HCT116 (cell line): ENCODE measurements at regions not wholly inside any gene's neighbourhood (a gene's known extent, or its start where the extent isn't known, plus 50 kb on each side); places are given as distances from the start of the nearest gene placed in this dataset.

Source experiments
- ATAC-seq: fragments of 200-7000 bp; cut with Tn5 transposase; 2 replicates; pipeline ENCODE4 v1.9.1; 2020; ENCODE audit warnings: mild to moderate bottlenecking, moderate library complexity
- BruUV-seq: library from RNA; stranded (reverse); fragments of 400-500 nt; replicated peaks from 2 replicates; lab custom pipeline; 2021; lab: Mats Ljungman, UMichigan
- CTCF ChIA-PET: fragments of 300-600 bp; sonication (Branson Sonifier 250); formaldehyde crosslinking; loops from one replicate; lab custom pipeline; 2021; ENCODE audit warnings: antibody characterized with exemption; lab: Charles Lee
- POLR2A ChIA-PET: fragments of 300-600, 350-600 bp; sonication (Branson Sonifier 250); formaldehyde crosslinking; loops from one replicate; lab custom pipeline; 2021; ENCODE audit warnings: antibody characterized with exemption; lab: Charles Lee
- RAD21 ChIA-PET, 2 experiments: fragments of 300-600 bp; sonication (Branson Sonifier 250); formaldehyde crosslinking; loops; one replicate each; lab custom pipeline; 2023; ENCODE audit warnings: low total read pairs in 2 of 2; ENCODE audit not compliant: uncharacterized antibody in 2 of 2, unreplicated experiment in 2 of 2, low non-redundant PET in 1 of 2; lab: Charles Lee
- DNase-seq: peaks from one replicate; pipeline ENCODE4 v3.0.0-alpha.2; 2010; ENCODE audit warnings: low read depth, low spot score
- H2AFZ ChIP-seq: fragments of 200-600 bp; shearing (Covaris generic), sonication (generic); 2 replicates; pipeline ENCODE4 v1.6.1; 2017; ENCODE audit warnings: low read depth, mixed run types, mixed read lengths, antibody characterized with exemption, low read length; ENCODE audit not compliant: poor library complexity, severe bottlenecking
- H3K27ac ChIP-seq: 2 replicates; pipeline ENCODE4 v1.5.1; 2012; ENCODE audit warnings: low read depth, low read length
- H3K27me3 ChIP-seq: fragments of 200-600 bp; sonication (generic); 2 replicates; pipeline ENCODE4 v1.6.1; 2016; ENCODE audit warnings: mixed run types, low read length, mixed read lengths; ENCODE audit not compliant: insufficient read depth
- H3K36me3 ChIP-seq, 2 experiments: fragments of 200-500 bp in 1 of 2; fragments of 200-600 bp in 1 of 2; sonication (Bioruptor generic) in 1 of 2; sonication (generic) in 1 of 2; 2 replicates each; pipeline versions ENCODE4 v1.5.1 to v1.6.1; 2014 to 2016; ENCODE audit warnings: low read length in 2 of 2, inconsistent platforms in 1 of 2, mixed read lengths in 1 of 2, mixed run types in 1 of 2; ENCODE audit not compliant: insufficient read depth in 2 of 2, control insufficient read depth in 1 of 2
- H3K4me1 ChIP-seq, 2 experiments: fragments of 200-600 bp in 1 of 2; sonication (generic) in 1 of 2; 2 replicates each; pipeline versions ENCODE4 v1.5.1 to v1.6.1; 2012 to 2017; ENCODE audit warnings: low read length in 2 of 2, inconsistent platforms in 1 of 2, mild to moderate bottlenecking in 1 of 2, mixed read lengths in 1 of 2, mixed run types in 1 of 2, moderate library complexity in 1 of 2; ENCODE audit not compliant: insufficient read depth in 2 of 2, control insufficient read depth in 1 of 2
- H3K4me2 ChIP-seq: fragments of 200-600 bp; sonication (generic); 2 replicates; pipeline ENCODE4 v1.6.1; 2017; ENCODE audit warnings: mixed run types, low read length, mixed read lengths
- H3K4me3 ChIP-seq, 2 experiments: fragments of 200-600 bp in 1 of 2; sonication (generic) in 1 of 2; replicated peaks in 1 of 2; 2 replicates each; pipeline ENCODE4 v1.5.1; 2011 to 2016; ENCODE audit warnings: low read length in 2 of 2, control low read depth in 1 of 2, low read depth in 1 of 2, mild to moderate bottlenecking in 1 of 2, mixed read lengths in 1 of 2, mixed run types in 1 of 2
- H3K79me2 ChIP-seq: fragments of 200-600 bp; sonication (generic); 2 replicates; pipeline ENCODE4 v1.6.1; 2017; ENCODE audit warnings: mild to moderate bottlenecking, mixed run types, low read length, moderate library complexity, mixed read lengths; ENCODE audit not compliant: insufficient read depth
- H3K9ac ChIP-seq: fragments of 200-600 bp; sonication (generic); 2 replicates; pipeline ENCODE4 v1.6.1; 2016; ENCODE audit warnings: low read length, mixed read lengths
- H3K9me2 ChIP-seq: fragments of 200-600 bp; sonication (generic), shearing (Covaris generic); 2 replicates; pipeline ENCODE4 v1.6.1; 2017; ENCODE audit warnings: mixed run types, mild to moderate bottlenecking, moderate library complexity; ENCODE audit not compliant: insufficient read depth
- H3K9me3 ChIP-seq, 2 experiments: fragments of 200-500 bp in 1 of 2; fragments of 200-600 bp in 1 of 2; sonication (Bioruptor generic) in 1 of 2; sonication (generic) in 1 of 2; 2 replicates each; pipeline ENCODE4 v1.6.1; 2014 to 2017; ENCODE audit warnings: low read length in 2 of 2, mixed read lengths in 2 of 2, inconsistent platforms in 1 of 2, low read depth in 1 of 2, mild to moderate bottlenecking in 1 of 2, mixed run types in 1 of 2, moderate library complexity in 1 of 2; ENCODE audit not compliant: control insufficient read depth in 1 of 2, insufficient read depth in 1 of 2
- H4K20me1 ChIP-seq: fragments of 200-600 bp; sonication (generic), shearing (Covaris generic); 2 replicates; pipeline ENCODE4 v1.6.1; 2017; ENCODE audit warnings: mixed run types, mild to moderate bottlenecking, moderate library complexity; ENCODE audit not compliant: insufficient read depth
- CEBPB ChIP-seq: IDR thresholded peaks from 2 replicates; pipeline ENCODE4 v1.6.1; 2012; ENCODE audit warnings: low read depth
- EGR1 ChIP-seq: IDR thresholded peaks from 2 replicates; pipeline ENCODE4 v1.6.1; 2012; ENCODE audit warnings: low read depth
- EZH2phosphoT487 ChIP-seq: fragments of 200-600 bp; IDR thresholded peaks from 2 replicates; pipeline ENCODE4 v1.6.1; 2018; ENCODE audit warnings: antibody characterized with exemption, borderline replicate concordance
- FOSL1 ChIP-seq: IDR thresholded peaks from 2 replicates; pipeline ENCODE4 v1.6.1; 2012; ENCODE audit warnings: low read depth
- JUND ChIP-seq: IDR thresholded peaks from 2 replicates; pipeline ENCODE4 v1.6.1; 2012
- RAD21 ChIP-seq: IDR thresholded peaks from 2 replicates; pipeline ENCODE4 v1.6.1; 2012; ENCODE audit warnings: low read depth, mild to moderate bottlenecking
- SIN3A ChIP-seq: IDR thresholded peaks from 2 replicates; pipeline ENCODE4 v1.6.1; 2012; ENCODE audit warnings: low read depth
- SP1 ChIP-seq: IDR thresholded peaks from 2 replicates; pipeline ENCODE4 v1.6.1; 2012; ENCODE audit warnings: low read depth
- YY1 ChIP-seq: IDR thresholded peaks from 2 replicates; pipeline ENCODE4 v1.6.1; 2011; ENCODE audit warnings: low read length, low read depth, moderate library complexity, mild to moderate bottlenecking; ENCODE audit not compliant: insufficient replicate concordance; ENCODE audit errors: extremely low read depth
- intact Hi-C: fragments of 100-400 bp; cut with micrococcal nuclease; formaldehyde crosslinking; loops from 2 replicates; pipeline ENCODE4 v1.10.0; 2022
- TF ChIP-seq, protein P1 (sequence below): IDR thresholded peaks from 2 replicates; pipeline ENCODE4 v1.6.1; 2012; ENCODE audit warnings: low read depth
- TF ChIP-seq, protein P2 (sequence below): IDR thresholded peaks from 2 replicates; pipeline ENCODE4 v1.6.1; 2011; ENCODE audit warnings: mild to moderate bottlenecking, low read length, moderate library complexity; ENCODE audit not compliant: insufficient replicate concordance; ENCODE audit errors: extremely low read depth

DNA sequence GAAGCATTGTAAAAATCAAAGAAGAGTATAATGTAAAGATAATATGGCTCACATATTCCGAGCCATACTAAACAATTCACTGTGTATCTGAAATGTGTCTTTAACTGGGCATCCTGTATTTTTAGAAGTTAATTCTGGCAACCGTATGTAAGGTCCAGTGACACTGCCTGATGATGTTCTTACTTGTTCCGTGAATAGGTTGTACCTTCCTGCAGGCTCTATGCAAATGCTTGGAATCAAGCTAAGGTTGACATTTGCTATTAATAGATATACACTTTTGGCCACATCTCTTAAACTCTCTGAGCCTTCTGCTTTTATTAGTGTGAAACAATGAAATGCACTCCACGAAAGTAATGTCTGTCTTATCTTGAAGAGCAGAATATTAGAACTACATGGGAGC is 534.6 kb downstream of the CCDC85A start:
- H4K20me1 ChIP-seq: no peaks in the 10 kb centered on the region
- TF ChIP-seq, protein P1, sequence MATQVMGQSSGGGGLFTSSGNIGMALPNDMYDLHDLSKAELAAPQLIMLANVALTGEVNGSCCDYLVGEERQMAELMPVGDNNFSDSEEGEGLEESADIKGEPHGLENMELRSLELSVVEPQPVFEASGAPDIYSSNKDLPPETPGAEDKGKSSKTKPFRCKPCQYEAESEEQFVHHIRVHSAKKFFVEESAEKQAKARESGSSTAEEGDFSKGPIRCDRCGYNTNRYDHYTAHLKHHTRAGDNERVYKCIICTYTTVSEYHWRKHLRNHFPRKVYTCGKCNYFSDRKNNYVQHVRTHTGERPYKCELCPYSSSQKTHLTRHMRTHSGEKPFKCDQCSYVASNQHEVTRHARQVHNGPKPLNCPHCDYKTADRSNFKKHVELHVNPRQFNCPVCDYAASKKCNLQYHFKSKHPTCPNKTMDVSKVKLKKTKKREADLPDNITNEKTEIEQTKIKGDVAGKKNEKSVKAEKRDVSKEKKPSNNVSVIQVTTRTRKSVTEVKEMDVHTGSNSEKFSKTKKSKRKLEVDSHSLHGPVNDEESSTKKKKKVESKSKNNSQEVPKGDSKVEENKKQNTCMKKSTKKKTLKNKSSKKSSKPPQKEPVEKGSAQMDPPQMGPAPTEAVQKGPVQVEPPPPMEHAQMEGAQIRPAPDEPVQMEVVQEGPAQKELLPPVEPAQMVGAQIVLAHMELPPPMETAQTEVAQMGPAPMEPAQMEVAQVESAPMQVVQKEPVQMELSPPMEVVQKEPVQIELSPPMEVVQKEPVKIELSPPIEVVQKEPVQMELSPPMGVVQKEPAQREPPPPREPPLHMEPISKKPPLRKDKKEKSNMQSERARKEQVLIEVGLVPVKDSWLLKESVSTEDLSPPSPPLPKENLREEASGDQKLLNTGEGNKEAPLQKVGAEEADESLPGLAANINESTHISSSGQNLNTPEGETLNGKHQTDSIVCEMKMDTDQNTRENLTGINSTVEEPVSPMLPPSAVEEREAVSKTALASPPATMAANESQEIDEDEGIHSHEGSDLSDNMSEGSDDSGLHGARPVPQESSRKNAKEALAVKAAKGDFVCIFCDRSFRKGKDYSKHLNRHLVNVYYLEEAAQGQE: no peak
- TF ChIP-seq RAD21 (no peak), JUND (no peak), FOSL1 (no peak), EZH2phosphoT487 (no peak), SIN3A (no peak), CEBPB (no peak), SP1 (no peak), YY1 (no peak), EGR1 (no peak)
- TF ChIP-seq, protein P2, sequence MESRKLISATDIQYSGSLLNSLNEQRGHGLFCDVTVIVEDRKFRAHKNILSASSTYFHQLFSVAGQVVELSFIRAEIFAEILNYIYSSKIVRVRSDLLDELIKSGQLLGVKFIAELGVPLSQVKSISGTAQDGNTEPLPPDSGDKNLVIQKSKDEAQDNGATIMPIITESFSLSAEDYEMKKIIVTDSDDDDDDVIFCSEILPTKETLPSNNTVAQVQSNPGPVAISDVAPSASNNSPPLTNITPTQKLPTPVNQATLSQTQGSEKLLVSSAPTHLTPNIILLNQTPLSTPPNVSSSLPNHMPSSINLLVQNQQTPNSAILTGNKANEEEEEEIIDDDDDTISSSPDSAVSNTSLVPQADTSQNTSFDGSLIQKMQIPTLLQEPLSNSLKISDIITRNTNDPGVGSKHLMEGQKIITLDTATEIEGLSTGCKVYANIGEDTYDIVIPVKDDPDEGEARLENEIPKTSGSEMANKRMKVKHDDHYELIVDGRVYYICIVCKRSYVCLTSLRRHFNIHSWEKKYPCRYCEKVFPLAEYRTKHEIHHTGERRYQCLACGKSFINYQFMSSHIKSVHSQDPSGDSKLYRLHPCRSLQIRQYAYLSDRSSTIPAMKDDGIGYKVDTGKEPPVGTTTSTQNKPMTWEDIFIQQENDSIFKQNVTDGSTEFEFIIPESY: no peak
- DNase-seq (no peak), ATAC-seq (no peak)
- H3K79me2 ChIP-seq: no peaks in the 10 kb centered on the region
- no peak overlapping the region for H3K4me3 ChIP-seq
- H3K27ac ChIP-seq: no peak overlapping the region
- BruUV-seq: no TSS peak
- no peaks in the 10 kb centered on the region for H3K9me2 ChIP-seq
- no peaks in the 10 kb centered on the region for H3K36me3 ChIP-seq
- no peaks in the 10 kb centered on the region for H3K9me3 ChIP-seq
- H3K9ac ChIP-seq: no peak overlapping the region
- ChIA-PET CTCF (no interaction called here), POLR2A (no interaction called here), RAD21 (no interaction called here)
- no peak overlapping the region for H2AFZ ChIP-seq
- no peaks in the 10 kb centered on the region for H3K27me3 ChIP-seq
- intact Hi-C loops: no loop called here
- no peak overlapping the region for H3K4me2 ChIP-seq
- H3K4me1 ChIP-seq: no peaks in the 10 kb centered on the region
